Tongue (tissue), 1 donor: ENCODE measurements at regions not wholly inside any gene's neighbourhood (a gene's known extent, or its start where the extent isn't known, plus 50 kb on each side); places are given as distances from the start of the nearest gene placed in this dataset.
"Not testable (repeated sequence)": the region's sequence is repeated elsewhere in the genome, so short reads cannot be mapped to it uniquely, and the experiment has no call there.

Experiments
- DNase-seq: peaks from one replicate; pipeline ENCODE4 v3.0.0-alpha.2; 2015

DNA sequence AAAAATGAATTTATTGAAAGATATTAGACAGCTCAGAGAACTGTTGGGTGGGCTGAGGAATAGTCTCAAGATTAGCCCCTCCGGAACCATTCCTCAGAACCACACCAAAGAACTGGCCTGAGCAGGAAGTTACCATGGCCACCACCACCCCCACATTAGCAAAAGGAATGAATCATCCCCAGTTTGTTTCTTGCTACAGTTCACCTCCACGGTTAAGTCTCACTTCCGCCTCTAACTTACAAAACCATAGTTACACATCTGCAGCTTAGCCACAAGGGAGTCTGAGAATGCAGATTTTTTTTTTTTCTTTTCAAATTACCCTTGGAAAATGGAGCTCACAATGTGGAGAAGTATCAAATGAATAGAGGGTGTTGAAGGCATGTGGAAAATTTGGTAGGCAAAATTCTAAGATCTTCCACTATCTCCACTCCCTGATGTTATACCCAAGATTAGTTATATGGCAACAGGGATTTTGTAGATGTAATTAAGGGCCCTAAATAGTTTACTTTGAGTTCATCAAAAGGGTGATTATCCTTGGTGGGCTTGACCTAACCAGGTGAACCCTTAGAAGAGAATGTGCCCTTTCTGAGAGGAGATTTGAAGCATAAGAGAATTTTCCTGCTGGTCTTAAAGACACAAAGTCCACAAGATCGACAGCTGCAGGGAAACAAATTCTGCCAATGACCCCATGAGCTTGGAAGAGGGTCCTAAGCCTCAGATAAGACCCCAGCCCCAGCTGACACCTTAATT, 129.8 kb upstream of the KRR1 start:
- peak; percentile 42 for DNase-seq

DNA sequence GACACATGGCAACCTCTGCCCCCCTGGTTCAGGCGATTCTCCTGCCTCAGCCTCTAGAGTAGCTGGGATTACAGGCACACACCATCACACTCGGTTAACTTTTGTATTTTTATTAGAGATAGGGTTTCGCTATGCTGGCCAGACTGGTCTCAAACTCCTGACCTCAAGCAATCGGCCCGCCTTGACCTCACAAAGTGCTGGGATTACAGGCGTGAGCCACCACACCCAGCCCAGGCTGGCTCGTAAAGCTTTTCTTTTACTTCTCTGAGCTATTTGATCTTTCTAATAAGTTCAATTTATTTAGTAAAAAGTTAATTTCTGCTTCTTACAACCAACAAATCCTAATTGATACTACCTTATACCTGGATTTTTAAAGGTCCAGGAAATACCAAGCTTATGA, 127.4 kb upstream of the KRR1 start:
- DNase-seq: no peak

- no peak for DNase-seq
These were observed 125.2 kb upstream of the KRR1 start for GRCh38 chr12:75636607-75637006.

- no peak for DNase-seq
These were observed 124.4 kb upstream of the KRR1 start for GRCh38 chr12:75635606-75636444.

- DNase-seq: no peak
These were observed 123.1 kb upstream of the KRR1 start for GRCh38 chr12:75634244-75635222.

DNA sequence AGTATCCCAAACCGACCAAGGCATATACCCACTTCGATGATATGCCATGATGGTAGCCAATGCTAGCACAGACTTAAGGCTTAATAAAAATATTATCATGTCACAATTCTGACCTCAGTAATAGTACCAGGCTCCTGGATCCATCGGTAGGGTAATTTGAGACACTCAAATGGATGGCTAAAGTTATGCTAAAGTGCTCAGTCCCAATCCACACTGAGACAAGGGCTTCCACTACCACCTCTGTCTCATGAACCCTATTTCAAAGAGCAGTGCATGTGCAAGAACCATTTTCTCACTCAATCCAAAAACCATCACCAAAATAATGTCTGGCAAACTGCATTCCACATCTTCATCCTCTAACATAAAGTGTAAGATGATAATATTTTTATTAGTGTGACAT, 122.4 kb upstream of the KRR1 start:
- no peak for DNase-seq

- peak; percentile 25 for DNase-seq
These were observed 121.0 kb upstream of the KRR1 start for GRCh38 chr12:75632442-75632841.

GRCh38 chr12:75631831-75632230, 120.4 kb upstream of the KRR1 start:
- peak; percentile 16 for DNase-seq

DNA sequence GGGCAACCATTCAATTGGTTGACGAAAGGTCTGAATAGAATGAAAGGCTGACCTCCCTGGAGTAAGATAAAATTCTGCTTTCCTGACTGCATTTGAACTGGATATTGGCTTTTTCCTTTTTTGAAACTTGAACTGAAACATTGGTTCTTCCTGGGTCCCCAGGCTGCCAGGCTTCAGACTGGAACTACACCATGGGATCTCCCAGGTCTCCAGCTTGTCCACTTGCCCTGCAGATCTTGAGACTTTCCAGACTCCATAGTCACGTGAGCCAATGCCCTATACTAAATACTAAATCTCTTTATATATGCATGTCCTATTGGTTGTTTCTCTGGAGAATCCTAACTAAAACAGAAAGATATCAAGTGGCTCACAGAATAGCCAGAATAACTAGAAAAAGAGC, 118.7 kb upstream of the KRR1 start:
- DNase-seq: no peak

DNA sequence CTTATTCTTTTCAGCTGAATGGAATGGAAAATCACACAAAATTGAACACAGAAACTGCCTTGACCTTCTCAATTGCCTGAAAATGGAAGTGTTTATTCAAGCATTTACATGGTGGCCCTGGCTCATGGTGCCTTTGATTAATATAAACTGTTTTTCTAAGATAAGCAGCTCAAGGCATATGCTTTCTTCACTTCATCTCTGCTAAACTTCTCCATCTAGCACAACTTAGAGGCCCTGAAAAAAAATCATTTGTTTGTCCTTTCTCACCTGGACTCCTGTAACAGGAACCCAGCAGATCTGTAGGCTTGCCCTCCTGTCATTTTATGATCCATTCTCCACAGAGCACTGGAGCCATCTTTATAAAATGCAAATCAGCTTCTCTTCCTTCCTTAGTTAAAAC, 117.5 kb upstream of the KRR1 start:
- no peak for DNase-seq

DNA sequence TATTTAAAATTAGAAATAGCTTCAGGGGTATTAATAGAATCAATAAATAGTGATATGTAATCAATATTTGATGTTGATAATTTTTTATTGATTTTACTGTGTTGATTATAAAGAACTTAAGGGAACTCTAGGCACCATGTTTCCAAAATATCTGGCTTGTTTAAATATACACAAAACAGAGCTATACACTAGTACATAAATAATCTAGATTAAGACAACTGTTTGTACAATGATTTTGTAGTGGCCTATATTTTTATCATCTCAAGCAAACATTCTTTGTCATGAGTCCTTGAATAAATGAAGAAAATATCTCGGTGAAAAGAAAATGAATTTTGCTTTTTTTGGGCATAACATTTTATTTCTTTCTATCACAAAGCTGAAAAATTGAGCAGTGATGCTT, 117.1 kb upstream of the KRR1 start:
- no peak for DNase-seq

DNA sequence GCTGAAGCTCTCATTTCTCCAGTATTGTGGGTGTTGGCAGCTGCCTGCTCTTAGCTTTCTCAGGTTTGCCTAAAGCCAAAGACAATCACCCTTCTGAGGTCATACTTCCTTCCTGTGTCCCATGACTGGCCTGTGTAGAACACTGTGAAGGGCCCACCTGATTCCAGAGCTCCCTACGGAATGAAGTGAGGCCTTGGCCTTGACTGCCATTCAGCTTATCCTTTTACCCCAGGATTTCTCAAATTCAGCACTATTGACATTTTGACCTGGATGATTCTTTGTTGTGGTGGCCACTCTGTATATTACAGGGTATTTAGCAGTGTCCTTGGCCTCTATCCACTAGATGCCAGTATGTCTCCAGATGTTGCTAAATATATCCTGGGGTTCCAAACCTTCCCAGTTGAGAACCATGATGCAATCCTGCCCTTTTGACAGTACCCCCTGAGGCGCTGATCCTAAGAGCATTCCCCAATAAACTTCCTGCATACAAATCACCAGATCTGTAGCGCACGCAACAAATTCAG, 112.3 kb upstream of the KRR1 start:
- no peak for DNase-seq

GRCh38 chr12:75622492-75622891, 111.1 kb upstream of the KRR1 start:
- DNase-seq: no peak

DNA sequence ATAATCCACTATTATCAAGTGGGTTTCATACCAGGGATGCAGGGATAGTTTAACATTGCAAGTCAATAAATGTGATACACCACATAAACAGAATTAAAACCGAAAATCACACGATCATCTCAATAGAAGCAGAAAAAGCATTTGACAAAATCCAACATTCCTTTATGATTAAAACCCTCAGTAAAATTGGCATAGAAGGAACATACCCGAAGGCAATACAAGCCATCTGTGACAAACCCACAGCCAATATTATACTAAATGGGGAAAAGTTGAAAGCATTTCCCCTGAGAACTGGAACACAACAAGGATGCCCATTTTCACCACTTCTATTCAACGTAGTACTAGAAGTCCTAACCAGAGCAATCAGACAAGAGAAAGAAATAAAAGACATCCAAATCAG, 103.0 kb upstream of the KRR1 start:
- DNase-seq: not testable (repeated sequence)

- no peak for DNase-seq
These were observed 102.6 kb upstream of the KRR1 start for GRCh38 chr12:75613981-75614380.

DNA sequence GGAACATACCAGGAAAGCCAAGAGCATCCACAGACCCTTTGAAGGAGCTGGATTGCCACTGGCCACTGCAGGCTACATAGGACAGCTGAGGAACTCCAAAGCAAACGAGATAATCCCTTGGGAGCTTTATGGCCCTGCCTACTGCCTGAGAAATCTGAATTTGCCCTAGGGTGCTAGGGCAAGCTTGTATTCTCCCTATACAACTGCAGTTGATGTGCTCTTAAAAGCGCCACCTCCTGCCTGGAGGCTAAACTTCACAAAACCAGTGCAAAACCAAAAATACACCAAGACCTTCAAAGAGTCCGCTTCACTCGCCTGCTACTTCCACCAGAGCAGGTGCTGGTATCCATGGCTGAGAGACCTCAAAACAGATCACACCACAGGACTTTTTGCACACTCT, 99.6 kb upstream of the KRR1 start:
- no peak for DNase-seq

GRCh38 chr12:75606956-75607355, 95.5 kb upstream of the KRR1 start:
- no peak for DNase-seq

DNA sequence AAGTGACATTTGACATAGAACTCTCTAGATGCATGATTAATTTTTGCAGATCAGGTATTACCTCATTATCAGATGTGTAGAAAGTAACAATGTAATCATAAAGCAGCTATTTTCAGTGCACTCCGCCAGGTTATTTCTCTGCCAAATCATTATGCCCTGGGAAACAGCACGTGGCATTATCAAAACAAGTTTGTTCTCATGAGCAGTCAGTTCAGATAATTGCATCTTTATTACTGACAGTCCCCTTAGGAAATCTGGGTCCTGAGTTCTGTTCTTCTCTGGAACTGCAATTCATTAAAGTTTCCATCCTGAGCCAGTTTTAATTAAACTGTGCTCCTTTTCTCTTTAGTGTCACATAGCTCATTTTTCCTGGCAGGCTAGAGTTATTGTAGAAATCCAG, 94.7 kb upstream of the KRR1 start:
- peak; percentile 7 for DNase-seq

DNA sequence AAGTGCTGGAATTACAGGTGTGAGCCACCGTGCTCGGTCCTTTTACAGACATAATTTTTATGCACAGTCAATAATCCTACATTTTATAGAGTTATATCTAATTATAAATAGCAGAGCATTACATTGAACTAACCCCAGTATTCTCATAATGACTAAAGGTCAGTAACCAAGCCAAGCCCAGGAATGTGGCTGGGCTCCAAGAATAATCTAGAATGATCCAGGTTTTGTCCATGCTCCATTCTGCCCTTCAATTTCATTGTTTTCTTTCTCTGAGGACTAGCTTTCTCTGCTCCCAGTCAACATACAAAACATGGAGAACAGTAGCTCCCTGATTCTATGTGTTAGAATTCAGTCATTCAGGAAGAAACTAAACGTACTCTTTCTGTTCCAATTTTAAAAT, 92.1 kb upstream of the KRR1 start:
- DNase-seq: no peak

- DNase-seq: no peak
These were observed 90.7 kb upstream of the KRR1 start for GRCh38 chr12:75602106-75602505.

GRCh38 chr12:75600146-75600545, 88.7 kb upstream of the KRR1 start:
- DNase-seq: no peak

DNA sequence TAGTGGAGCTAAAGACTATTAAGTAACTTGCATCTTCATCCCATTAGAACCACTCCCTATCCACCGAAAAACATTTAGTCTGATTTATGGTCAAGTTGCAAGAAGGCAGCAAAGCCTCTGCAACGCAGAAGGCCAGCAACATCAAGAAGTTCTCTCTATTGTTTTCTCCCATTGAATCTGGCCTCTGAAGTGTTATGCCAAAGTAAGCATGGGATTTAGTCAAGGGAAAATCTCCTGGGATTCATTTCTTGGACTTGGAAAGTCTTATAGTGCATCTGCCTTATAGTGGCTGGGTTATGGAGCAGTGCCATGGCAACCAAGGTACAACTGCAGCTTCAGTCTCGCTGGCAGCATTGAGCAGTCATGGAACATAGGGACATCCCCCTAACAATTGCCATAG, 87.7 kb upstream of the KRR1 start:
- no peak for DNase-seq
